Inflammatory macrophage treated with lipopolysaccharide for 4 hours (primary cell): ENCODE measurements at regions not wholly inside any gene's neighbourhood (a gene's known extent, or its start where the extent isn't known, plus 50 kb on each side); places are given as distances from the start of the nearest gene placed in this dataset.
"Not testable (repeated sequence)": the region's sequence is repeated elsewhere in the genome, so short reads cannot be mapped to it uniquely, and the experiment has no call there.

ENCODE experiments used
- DNase-seq: peaks from one replicate; pipeline ENCODE4 v3.0.0-alpha.2; 2020

DNA sequence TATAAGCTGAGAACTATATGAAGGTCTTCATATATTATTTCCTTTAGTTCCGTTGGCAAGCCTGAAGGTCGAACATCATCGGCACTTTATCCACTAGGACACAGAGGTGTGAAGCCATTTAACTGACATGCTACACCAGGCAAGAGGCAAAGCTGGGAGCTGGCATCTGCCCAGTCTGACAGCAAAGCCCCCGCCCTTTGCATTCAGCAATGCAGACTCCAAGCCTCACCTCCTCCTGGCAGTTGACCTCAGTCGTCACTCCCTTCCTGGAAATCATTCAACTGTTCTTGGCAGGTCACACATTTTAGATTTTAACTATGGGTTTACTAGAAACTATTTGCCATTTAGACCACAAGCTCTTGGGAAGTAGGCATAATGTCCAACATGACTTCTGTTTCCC, 135.8 kb upstream of the FRG1 start:
- DNase-seq = no peak

DNA sequence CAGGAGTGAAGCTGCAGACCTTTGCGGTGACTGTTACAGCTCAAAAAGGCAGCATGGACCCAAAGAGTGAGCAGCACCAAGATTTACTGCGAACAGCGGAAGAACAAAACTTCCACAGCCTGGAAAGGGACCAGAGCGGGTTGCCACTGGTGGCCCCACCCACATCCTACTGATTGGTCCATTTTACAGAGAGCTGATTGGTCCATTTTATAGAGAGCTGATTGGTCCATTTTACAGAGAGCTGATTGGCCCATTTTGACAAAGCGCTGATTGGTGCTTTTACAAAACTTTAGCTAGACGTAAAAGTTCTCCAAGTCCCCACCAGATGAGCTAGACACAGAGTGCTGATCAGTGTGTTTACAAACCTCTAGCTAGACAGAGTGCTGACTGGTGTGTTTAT, 134.2 kb upstream of the FRG1 start:
- no peak for DNase-seq

DNA sequence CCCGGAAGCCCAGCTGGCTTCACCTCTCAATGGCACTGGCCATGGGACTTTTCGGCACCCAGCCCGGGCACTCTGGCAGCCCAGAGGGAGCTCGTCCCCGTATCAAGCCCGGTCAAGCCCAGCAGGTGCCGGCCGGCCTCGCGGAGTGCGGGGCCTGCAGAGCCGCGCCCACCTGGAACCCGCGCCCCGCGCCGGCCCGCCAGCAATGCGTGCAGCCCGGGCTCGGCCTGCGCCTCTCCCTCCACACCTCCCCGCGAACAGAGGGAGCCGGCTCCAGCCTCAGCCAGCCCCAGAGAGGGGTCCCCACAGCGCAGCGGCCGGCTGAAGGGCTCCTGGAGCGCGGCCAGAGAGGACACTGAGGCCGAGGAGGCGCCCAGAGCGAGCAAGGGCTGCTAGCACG, 133.6 kb upstream of the FRG1 start:
- no peak for DNase-seq

DNA sequence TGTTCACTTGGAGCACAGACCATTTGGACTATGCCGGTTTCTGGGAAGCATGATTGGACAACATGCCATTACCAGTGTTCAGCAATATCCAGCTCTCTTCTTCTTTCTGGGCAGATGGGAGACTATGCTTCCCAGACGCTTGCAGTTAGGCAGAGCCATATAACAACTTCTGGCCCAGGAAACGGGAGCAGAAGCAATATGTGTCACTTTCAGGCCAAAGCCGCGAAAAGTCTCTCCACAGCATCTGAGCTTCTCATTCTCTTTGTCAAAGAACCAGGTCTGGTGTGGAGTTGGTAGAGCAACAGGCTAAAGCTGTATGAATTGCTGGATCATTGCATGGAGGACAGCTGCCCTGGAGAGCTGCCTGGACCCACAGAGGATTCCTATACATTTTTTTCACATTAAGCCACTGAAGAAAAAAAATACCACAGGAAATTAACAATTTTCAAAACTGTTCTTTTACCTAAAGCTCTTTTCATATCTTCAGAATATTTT, 131.4 kb upstream of the FRG1 start:
- DNase-seq = no peak

DNA sequence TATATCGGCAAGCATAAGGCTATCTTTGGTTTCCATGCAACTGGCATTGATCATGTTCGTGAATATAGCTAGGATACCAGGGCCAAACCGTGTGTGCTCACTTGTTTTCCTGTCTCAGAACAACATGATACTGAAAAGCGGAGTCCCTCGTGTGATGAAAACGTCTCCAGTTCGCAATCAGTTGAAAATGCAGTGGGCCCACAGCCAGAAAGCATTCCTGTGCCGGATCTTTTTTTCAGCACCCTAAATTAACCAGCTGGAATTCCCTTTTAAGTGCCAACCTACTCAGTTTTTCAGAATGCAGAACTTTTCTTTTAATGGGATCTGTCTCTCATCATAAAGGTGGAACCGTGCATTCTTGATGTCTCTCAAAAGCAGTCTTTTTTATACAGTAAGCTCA, 130.8 kb upstream of the FRG1 start:
- DNase-seq = no peak

DNA sequence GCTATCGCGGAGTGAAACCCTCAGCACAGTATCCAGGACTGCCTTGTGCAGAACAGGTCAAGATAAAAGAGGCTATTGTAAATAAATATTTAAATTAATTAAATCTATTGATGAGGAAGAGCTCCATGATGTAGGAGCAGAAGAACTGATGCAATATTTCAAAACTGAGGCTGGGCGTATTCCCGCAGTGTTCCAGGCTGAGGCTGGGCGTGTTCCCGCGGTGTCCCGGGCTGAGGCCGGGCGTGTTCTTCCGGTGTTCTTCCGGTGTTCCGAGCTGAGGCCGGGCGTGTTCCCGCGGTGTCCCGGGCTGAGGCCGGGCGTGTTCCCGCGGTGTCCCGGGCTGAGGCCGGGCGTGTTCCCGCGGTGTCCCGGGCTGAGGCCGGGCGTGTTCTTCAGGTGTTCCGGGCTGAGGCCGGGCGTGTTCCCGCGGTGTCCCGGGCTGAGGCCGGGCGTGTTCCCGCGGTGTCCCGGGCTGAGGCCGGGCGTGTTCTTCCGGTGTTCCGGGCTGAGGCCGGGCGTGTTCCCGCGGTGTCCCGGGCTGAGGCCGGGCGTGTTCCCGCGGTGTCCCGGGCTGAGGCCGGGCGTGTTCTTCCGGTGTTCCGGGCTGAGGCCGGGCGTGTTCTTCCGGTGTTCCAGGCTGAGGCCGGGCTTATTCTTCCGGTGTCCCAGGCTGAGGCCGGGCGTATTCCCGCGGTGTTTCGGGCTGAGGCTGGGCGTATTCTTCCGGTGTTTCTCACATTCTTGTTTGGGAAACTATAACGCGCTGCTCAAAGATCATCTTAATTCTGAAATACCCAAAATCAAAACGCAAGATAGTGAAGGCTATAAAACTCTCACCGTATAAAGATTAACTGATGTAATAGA, 130.1 kb upstream of the FRG1 start:
- not testable (repeated sequence) for DNase-seq

DNA sequence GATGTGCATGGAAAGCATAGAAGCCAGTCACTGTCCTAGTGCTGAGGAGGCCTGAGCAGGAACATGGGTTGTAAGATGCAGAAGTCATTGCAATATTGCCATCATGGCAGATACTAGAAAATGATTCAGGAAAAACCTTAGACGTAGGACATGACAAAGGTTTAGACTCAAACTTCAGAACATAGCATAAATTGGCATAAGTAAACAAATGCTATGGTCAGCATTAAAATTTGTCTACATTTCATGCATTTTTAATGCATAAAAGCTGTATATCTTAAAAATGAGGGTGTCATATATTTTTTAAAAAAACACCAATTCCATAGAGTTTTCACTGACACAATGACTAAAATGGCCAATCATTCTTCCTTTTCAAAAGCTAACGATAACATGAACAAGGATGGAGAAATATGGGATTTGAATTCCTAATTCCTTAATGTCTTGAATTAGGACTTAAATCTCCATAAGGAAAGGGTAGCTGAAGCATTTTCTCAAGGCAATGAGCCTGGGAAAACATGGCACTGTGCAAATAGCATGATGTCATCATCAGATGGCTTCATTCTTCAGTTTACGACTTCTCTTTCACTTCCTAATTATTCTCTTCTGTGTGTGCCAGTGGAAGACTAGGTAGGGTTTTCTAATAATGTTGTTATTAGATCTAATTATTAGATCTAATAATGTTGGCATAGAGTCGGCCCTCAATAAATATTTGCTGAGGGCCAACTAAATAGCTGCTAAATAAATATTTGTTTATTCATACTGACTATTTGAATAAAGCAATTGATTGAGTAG, 125.1 kb upstream of the FRG1 start:
- DNase-seq = no peak

DNA sequence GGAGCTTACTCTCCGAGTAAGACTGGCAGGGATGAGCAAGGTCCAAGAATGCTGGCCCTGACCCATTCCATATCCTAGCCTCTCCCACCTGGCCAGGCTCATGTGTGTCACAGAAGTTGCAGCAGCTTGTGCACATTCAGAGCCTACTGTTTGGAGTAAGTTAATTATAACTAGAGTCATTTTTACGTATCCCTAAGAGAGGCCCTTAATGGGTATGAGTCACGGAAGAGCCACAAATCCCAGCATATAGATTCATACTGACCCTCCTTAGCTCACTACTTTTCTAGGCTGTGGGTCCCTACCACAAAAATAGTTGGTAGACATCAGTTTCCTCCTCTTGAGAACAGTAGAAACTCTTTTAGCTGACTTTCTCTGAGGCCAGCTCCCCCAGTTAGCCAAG, 118.3 kb upstream of the FRG1 start:
- no peak for DNase-seq

DNA sequence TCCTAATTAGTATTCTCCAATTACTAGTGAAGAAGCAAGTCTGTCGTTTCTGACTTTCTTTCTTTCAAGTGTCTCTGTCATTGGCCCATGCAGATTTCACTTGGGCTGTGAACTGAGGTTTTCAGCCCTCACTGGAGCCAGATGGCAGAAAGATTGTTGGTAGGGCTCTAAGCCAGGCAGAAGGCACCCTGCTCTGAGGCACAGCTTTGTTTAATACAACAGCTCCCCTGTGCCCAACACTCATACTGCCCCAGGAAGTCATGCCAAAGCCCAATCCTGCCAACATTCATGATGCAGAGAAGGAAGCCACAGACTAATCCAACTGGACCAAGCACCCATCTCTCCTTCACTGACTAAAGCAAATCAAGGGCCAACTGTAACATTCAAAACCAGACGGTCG, 117.1 kb upstream of the FRG1 start:
- no peak for DNase-seq

DNA sequence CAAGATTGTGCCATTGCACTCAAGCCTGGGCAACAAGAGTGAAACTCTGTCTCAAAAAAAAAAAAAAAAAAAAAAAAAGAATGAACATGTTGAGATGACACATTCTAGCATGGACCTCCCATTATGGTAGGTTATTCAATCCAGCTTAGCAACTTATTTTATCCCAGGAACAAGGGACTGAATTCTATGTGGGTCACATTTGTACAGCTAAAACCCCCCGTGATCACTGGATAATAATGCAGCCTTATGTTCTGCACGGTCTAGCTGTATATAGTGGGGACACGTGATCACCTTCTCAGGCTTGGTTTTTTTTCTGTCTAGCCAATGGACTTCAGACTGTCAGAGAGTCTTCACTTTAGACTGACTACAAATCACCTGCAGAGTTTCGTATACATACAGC, 115.2 kb upstream of the FRG1 start:
- no peak for DNase-seq

DNA sequence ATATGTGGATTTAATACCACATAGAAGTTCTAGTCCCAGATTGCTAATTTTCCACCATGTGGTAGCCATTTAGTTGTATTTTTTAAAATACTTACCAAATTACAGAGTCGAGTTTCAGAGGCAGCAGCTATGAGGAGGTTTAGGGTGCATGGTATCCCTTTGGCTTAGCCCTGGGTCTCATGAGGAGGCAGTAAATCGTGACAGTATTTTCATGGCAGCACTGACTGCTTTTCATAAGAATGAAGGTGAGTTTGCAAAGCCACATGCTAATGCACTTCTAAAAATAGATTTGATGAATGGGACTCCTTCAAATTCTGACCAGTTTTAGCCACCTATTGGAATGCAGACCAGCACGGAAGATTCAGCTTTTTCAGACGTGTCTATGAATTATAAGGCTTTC, 114.0 kb upstream of the FRG1 start:
- no peak for DNase-seq

DNA sequence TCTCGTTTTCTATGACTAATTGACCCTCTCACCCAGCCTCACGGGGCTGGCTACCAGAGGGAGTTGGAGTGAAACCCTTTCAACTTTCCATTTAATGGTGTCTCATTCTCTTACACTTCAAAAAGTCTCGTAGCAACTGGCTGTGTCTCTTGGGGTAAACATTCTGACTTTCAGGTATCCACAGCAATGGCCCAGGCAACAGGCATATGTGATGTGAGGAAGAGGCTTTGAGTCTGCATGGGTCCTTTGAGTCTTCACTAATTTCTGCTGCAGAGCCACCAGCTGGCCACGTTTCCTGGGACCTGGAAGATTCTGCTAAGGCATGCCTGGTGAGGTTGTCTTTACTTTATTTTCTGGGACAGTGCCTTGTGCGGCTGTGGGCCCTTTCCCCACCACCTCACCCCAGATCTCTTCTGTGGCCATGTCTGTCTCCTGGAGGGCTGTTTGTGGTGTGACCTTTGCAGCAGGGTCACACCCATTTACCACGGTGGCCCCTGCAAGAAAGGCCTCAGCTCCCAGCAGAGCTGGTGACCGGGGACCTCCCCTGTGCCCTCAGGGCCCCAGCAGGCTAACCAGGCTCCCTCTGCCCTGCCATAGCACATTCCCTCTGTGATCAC, 112.5 kb upstream of the FRG1 start:
- no peak for DNase-seq

DNA sequence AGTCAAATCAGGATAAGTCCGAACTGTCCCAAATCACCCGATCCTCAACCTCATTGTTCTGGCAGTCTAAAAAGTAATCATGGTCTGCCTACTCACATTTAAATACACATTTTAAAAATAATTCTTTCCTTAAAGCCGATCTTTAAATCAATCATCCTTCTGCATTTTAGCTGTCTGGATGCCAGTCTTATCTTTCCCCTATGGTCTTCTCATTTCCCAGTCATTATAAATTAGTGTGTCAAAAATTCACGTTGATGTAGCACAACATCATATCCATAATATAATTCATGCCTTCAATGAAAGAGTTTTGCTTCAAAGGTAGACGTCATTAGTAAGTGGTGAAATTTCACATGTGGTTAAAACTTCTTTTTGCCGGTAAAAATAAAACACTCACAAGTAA, 108.1 kb upstream of the FRG1 start:
- no peak for DNase-seq

DNA sequence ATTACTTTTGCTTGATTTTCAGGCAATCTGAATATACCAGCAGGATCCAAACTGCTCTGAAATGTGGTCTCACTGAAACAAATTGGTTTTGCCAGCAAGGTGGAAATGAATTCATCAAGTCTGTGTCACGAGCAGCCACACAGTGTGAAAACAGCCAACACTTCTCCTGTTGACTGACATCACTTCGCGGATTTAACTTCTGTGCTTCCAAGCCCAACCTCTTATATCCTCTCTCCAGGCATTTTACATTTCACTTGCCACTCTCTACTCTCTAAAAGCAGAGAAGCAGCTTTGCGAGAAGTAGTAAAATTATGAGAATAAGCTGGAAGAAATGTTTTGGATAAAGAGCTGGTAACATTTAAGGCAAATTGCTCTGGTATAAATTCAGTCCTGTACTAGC, 106.1 kb upstream of the FRG1 start:
- no peak for DNase-seq

DNA sequence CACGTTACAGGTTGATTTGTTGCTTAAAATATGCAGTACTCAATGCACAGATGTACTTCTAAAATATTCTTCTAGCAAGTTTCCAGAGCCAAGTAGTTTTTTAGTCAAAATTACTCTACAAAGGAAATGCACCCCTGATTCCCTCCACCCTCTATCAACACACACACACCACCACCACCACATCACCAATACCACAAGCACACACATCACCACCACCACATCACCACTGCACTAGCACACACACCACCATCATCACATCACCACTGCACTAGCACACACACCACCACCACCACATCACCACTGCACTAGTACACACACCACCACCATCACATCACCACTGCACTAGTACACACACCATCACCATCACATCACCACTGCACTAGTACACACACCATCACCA, 105.2 kb upstream of the FRG1 start:
- no peak for DNase-seq

DNA sequence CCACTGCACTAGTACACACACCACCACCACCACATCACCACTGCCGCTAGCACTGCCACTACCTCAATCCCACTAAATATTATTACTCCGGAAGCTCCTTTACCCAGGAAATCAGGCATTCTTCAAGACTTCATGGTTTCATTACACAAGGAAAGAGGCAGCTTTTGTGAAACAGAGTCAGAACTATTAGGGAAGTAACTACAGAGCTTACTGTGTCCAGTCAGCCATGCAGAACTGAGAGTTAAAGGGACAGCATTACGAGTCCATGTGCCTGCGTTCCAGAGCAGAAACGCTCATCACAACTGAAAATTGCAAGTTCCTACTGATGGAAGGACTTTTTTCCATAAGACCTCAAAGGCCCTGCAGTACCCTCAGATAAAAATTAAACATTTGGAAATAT, 103.2 kb upstream of the FRG1 start:
- DNase-seq = no peak

DNA sequence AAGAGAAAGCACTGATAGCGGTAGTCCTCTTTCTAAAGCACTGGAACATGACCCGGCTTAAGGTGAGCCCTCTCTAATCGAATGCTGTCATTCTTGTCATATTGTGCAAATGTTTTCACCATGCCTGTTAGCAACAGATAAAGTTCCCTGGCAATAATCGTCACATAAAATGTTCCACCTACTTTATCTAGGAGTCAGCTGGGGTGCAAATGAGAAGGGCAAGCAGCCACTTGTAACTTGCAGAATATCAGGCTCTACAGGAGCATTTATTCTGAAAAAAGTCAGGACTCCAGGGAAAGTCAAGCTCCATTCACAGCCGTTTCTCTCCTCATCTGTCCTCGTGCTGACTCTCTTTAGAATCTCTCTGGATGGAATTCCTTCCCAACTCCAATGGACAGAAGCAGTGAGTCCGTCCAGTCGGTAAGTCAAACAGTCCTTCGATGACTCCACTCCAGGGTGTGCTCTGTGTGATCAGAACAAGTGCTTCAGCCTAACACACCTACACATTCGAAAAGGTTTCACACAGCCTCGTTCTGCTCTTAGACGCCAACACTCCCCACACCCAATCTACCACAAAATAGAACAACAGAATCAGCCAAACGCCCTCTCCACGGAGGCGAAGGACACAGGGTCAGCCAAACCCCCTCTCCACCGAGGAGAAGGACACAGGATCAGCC, 101.7 kb upstream of the FRG1 start:
- DNase-seq = no peak

DNA sequence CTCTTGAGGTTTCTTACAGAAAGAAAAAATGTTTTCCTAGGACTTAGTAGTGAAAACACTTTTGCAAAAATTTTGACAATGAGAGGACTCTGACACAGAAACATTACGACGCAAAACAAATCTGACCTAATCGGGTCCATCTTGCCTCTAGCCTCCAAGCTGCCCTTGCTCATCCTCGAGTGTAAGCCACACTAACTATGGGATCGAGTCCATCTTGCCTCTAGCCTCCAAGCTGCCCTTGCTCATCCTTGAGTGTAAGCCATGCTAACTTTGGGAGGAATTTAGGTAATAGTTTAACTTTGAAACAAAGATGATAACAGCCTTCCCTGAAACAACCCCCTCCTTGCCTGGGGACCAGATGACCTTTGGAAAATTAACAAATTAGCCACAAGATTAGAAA, 100.3 kb upstream of the FRG1 start:
- no peak for DNase-seq

DNA sequence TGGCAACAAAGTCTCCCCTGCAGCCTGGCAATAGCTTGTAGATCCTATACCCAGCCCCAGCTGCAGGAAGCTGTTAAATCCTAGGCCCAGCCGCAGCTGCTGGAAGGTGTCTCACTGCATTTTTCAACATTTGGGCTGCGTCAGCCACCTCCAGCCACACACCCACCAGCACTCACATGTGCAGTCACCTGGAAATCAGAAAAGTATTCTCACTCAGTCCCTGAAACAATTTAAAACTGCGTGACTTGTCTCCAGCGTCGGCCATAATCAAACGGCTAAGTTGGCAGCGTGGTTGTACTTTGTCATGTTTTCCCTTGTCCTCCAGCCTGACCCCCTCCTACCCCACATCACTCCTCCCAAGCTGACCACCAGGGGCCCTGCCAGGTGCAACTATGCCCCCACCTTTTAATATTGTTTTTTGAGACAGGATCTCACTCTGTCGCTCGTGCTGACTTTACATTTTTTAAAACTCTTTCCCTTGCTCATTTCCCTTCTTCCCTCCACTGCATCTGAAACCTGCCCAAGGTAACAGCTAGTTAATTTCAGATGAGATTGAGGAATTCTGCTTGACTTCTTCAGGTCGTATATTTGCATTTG, 97.2 kb upstream of the FRG1 start:
- DNase-seq = no peak

DNA sequence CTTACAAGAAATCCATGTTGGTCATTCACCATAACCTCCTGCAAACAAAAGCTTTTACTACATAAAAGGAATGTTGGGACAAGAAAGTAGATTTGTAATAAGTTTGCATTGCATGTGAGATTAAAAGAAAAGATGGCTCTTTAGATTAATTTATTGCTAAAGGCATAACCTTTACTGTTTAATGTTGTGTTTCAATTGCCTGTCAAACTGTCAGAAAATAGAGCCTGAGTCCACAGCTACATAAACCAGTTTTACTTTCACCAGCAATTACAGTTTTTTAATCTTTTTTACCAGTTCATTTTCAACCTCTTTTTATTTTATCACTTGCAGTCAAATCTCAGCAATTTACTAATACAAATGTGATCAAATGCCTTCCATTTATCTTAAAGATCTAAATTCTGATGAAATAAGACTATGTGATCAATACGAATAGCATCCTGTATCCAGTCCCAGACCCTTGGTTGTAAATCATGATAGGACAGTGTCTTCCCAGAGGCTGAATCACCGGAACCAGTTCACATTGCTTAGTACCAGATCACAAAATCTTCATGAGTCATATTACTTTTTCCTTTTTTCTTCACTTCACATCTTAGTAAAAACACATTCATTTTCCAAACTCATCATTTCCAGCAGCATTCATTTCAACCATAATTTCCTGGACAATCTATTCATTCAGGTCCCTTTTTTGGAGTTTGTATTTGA, 95.4 kb upstream of the FRG1 start:
- DNase-seq = no peak

DNA sequence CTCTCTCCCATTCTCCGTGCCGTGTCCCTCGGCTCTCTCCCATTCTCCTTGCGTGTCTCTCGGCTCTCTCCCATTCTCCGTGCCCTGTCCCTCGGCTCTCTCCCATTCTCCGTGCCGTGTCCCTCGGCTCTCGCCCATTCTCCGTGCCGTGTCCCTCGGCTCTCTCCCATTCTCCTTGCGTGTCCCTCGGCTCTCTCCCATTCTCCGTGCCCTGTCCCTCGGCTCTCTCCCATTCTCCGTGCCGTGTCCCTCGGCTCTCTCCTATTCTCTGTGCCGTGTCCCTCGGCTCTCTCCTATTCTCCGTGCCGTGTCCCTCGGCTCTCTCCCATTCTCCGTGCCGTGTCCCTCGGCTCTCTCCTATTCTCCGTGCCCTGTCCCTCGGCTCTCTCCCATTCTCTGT, 94.6 kb upstream of the FRG1 start:
- not testable (repeated sequence) for DNase-seq

DNA sequence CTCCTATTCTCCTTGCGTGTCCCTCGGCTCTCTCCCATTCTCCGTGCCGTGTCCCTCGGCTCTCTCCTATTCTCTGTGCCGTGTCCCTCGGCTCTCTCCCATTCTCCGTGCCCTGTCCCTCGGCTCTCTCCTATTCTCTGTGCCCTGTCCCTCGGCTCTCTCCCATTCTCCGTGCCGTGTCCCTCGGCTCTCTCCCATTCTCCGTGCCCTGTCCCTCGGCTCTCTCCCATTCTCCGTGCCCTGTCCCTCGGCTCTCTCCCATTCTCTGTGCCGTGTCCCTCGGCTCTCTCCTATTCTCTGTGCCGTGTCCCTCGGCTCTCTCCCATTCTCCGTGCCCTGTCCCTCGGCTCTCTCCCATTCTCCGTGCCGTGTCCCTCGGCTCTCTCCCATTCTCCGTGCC, 94.1 kb upstream of the FRG1 start:
- not testable (repeated sequence) for DNase-seq
